ENCODE measurements at regions not wholly inside any gene's neighbourhood (a gene's known extent, or its start where the extent isn't known, plus 50 kb on each side); places are given as distances from the start of the nearest gene placed in this dataset.
A peak's percentile ranks its signal among the peaks of the same experiment; 100 is the strongest.

DNA sequence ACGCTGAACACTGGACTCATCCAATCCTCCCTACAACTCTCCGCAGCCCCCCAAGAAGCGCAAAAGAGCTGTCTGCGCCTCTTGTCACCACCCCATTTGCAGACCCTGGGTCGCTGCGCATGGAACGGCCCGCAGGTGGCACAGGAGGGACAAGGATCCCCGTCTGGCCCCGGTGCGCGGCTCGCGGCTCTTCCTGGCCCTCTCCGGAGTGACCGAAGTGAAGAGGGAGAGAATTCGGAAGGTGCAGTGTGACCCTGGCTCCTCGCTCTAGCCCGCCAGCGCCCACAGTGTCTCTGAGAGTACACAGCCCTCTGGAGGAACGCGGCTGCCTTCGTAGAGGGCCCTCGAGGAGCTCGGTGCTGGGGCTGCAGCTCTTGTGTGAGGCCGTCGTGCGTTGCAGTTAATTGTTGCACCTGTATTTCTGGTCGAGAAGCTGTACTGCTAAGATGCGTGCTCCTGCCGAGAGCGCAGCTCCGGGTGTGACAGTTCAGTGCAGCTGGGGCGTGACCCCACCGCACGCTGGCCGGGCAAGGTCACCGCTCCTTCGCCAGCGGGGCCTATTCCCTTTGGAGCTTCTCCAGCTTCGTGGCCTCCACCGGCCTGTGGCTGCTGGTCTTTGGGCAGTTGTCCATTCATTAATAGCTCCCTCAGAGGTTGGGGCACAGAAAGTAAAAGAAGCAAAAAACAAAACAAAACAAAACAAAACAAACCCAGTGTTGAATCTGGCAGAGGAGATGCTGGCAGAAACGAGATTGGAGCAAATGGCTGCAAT is 119.0 kb downstream of the SEC23IP start:
- intact Hi-C loops (cut with DNase I), result no loop called here

DNA sequence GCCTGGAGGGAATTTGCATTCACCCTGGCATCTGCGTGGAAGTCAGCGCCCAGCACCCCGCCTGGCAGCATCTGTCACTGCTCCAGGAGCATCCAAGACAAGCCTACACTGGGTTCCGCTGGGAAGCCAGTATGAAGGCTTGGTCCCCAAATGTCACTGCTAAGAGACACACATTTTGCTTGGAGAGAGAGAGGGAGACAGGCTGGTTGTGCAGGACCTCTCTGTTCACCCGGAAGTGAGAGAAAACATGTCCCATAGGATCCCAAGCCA is 119.5 kb downstream of the SEC23IP start:
- no peak overlapping the region for H3K27ac ChIP-seq
- no peak overlapping the region for H3K4me3 ChIP-seq
- no peaks in the 10 kb centered on the region for H3K9me3 ChIP-seq
- intact Hi-C loops (cut with DNase I), result no loop called here
- H3K4me1 ChIP-seq, result no peaks in the 10 kb centered on the region
- TF ChIP-seq POLR2AphosphoS5 (IDR thresholded peaks at IDR 0.05; ENCODE audit: insufficient read depth in 1 of 2, low read depth in 1 of 2) (no peak), POLR2A (IDR thresholded peaks at IDR 0.05) (no peak)
- TF ChIP-seq, protein P1, sequence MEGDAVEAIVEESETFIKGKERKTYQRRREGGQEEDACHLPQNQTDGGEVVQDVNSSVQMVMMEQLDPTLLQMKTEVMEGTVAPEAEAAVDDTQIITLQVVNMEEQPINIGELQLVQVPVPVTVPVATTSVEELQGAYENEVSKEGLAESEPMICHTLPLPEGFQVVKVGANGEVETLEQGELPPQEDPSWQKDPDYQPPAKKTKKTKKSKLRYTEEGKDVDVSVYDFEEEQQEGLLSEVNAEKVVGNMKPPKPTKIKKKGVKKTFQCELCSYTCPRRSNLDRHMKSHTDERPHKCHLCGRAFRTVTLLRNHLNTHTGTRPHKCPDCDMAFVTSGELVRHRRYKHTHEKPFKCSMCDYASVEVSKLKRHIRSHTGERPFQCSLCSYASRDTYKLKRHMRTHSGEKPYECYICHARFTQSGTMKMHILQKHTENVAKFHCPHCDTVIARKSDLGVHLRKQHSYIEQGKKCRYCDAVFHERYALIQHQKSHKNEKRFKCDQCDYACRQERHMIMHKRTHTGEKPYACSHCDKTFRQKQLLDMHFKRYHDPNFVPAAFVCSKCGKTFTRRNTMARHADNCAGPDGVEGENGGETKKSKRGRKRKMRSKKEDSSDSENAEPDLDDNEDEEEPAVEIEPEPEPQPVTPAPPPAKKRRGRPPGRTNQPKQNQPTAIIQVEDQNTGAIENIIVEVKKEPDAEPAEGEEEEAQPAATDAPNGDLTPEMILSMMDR (IDR thresholded peaks at IDR 0.05), result no peak
- H3K36me3 ChIP-seq, result no peaks in the 10 kb centered on the region
- no peaks in the 10 kb centered on the region for H3K27me3 ChIP-seq
- DNase-seq (ENCODE audit: extremely low spot score in 2 of 2), result peak in 1 of 2 donors; percentile 52

More for the DNA sequence above, 119.0 kb downstream of the SEC23IP start:
- no peak for TF ChIP-seq POLR2AphosphoS5 (IDR thresholded peaks at IDR 0.05; ENCODE audit: insufficient read depth in 1 of 2, low read depth in 1 of 2)
- no peak overlapping the region for H3K27ac ChIP-seq
- no peaks in the 10 kb centered on the region for H3K4me1 ChIP-seq
- H3K4me3 ChIP-seq, result no peak overlapping the region
- H3K9me3 ChIP-seq, result no peaks in the 10 kb centered on the region
- H3K36me3 ChIP-seq, result no peaks in the 10 kb centered on the region
- DNase-seq (ENCODE audit: extremely low spot score in 2 of 2), result peak in 1 of 2 donors; percentile 52
- no peaks in the 10 kb centered on the region for H3K27me3 ChIP-seq

DNA sequence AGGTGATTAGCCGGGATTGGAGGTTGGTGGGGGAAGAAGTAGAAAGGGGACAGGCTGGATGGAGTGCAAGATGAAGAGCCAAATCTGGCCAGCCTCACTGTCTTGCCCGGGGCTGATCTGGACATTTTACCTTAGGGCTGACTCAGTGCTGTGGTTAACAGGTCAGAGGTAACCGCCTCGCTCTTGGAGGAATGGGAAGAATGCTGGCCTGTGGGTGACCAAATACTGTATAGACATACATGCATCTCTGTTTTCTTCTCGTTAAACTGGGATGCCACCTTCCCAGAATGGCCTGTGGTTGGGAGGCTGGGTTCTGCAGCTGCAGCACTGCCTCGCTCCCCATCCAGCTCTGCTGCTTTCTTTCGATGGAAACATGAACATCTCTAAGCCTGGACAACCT is 120.0 kb downstream of the SEC23IP start:
- no peaks in the 10 kb centered on the region for H3K36me3 ChIP-seq
- peak in 1 of 2 donors; percentile 52 for DNase-seq (ENCODE audit: extremely low spot score in 2 of 2)
- no peaks in the 10 kb centered on the region for H3K27me3 ChIP-seq
- no peak overlapping the region for H3K4me3 ChIP-seq
- intact Hi-C loops (cut with DNase I), result no loop called here
- no peaks in the 10 kb centered on the region for H3K4me1 ChIP-seq
- H3K27ac ChIP-seq, result no peak overlapping the region
- no peak for TF ChIP-seq POLR2A (IDR thresholded peaks at IDR 0.05)
- no peaks in the 10 kb centered on the region for H3K9me3 ChIP-seq

- intact Hi-C loops (cut with DNase I), result no loop called here
- H3K27me3 ChIP-seq, result no peaks in the 10 kb centered on the region
- no peak overlapping the region for H3K4me3 ChIP-seq
- H3K9me3 ChIP-seq, result no peaks in the 10 kb centered on the region
- no peak for DNase-seq (ENCODE audit: extremely low spot score in 2 of 2)
- no peaks in the 10 kb centered on the region for H3K36me3 ChIP-seq
- TF ChIP-seq, protein P1 (IDR thresholded peaks at IDR 0.05), result no peak
- TF ChIP-seq POLR2AphosphoS5 (IDR thresholded peaks at IDR 0.05; ENCODE audit: insufficient read depth in 1 of 2, low read depth in 1 of 2), result no peak
- TF ChIP-seq POLR2A (IDR thresholded peaks at IDR 0.05), result no peak
- H3K4me1 ChIP-seq, result no peaks in the 10 kb centered on the region
- no peak overlapping the region for H3K27ac ChIP-seq
These were observed 121.5 kb downstream of the SEC23IP start for GRCh38 chr10:120014031-120014430.

- TF ChIP-seq, protein P1 (IDR thresholded peaks at IDR 0.05), result no peak
- no peak for TF ChIP-seq POLR2A (IDR thresholded peaks at IDR 0.05)
- TF ChIP-seq POLR2AphosphoS5 (IDR thresholded peaks at IDR 0.05; ENCODE audit: insufficient read depth in 1 of 2, low read depth in 1 of 2), result no peak
- Histone ChIP-seq H3K27me3 (no peaks in the 10 kb centered on the region), H3K4me1 (no peaks in the 10 kb centered on the region), H3K27ac (no peak overlapping the region), H3K36me3 (no peaks in the 10 kb centered on the region), H3K4me3 (no peak overlapping the region), H3K9me3 (no peaks in the 10 kb centered on the region)
- no peak for DNase-seq (ENCODE audit: extremely low spot score in 2 of 2)
- intact Hi-C loops (cut with DNase I), result no loop called here
These were observed 122.5 kb downstream of the SEC23IP start for GRCh38 chr10:120015064-120015463.

GRCh38 chr10:120016906-120017305 is 124.4 kb downstream of the SEC23IP start:
- intact Hi-C loops (cut with DNase I), result no loop called here
- TF ChIP-seq POLR2AphosphoS5 (IDR thresholded peaks at IDR 0.05; ENCODE audit: insufficient read depth in 1 of 2, low read depth in 1 of 2), result no peak
- TF ChIP-seq, protein P1 (IDR thresholded peaks at IDR 0.05), result no peak
- TF ChIP-seq POLR2A (IDR thresholded peaks at IDR 0.05), result no peak
- H3K27me3 ChIP-seq, result no peaks in the 10 kb centered on the region
- H3K9me3 ChIP-seq, result no peaks in the 10 kb centered on the region
- no peaks in the 10 kb centered on the region for H3K36me3 ChIP-seq
- no peak for DNase-seq (ENCODE audit: extremely low spot score in 2 of 2)
- no peaks in the 10 kb centered on the region for H3K4me1 ChIP-seq
- no peak overlapping the region for H3K4me3 ChIP-seq
- H3K27ac ChIP-seq, result no peak overlapping the region
